IPS DF 4.7 (cell line): ENCODE measurements at regions not wholly inside any gene's neighbourhood (a gene's known extent, or its start where the extent isn't known, plus 50 kb on each side); places are given as distances from the start of the nearest gene placed in this dataset.
A peak's percentile ranks its signal among the peaks of the same experiment; 100 is the strongest.
"Not testable (repeated sequence)": the region's sequence is repeated elsewhere in the genome, so short reads cannot be mapped to it uniquely, and the experiment has no call there.

ENCODE experiments used
- DNase-seq: peaks from one replicate; pipeline ENCODE4 v3.0.0-alpha.2; 2013; ENCODE audit warnings: low spot score; ENCODE audit errors: extremely low read depth

DNA sequence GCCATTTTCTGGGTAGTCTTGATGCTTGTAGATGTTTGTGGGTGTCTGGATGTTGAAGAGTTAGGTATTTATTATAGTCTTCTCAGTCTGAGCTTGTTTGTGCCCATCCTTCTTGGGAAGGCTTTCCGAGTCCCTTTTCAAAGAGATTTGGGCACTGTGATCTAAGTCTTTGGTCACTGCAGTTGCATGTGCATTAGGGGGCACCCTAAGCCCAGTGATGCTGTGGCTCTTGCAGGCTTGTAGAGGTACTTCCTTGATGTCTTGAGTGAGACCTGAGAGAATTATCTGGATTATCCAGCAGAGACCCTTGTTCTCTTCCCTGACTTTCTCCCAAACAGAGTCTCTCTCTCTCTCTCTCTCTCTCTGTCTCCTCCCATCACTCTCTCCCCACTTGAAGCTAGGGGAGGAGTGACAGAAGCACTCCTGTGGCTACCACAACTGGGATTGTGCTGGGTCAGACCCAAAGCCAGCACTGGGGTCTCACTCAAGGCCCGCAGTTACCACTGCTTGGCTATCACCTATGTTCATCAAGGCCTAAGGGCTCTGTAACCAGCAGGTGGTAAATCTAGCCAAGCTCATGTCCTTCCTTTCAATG lies 68.5 kb downstream of the TMCO5A start:
- peak; percentile 46 for DNase-seq

- DNase-seq: no peak
Observed at GRCh38 chr15:38004218-38004861, 69.9 kb downstream of the TMCO5A start.

GRCh38 chr15:38005953-38006808 lies 71.7 kb downstream of the TMCO5A start:
- DNase-seq: no peak

DNA sequence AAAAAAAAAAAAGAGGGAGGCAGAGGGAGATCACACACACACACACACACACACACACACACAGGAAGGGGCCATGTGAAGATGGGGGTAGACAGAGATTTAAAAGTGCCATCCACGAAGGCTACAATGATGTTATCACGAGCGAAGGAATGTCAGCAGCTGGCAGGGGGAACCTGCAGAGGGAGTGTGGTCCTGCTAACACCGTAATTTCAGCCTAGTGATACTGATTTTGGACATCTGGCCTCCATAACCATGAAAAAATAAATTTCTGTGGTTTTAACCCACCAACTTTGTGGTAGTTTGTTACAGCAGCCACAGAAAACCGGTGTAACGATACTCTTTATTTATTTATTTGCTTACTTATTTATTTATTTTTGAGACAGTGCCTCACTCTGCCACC lies 76.0 kb downstream of the TMCO5A start:
- no peak for DNase-seq

DNA sequence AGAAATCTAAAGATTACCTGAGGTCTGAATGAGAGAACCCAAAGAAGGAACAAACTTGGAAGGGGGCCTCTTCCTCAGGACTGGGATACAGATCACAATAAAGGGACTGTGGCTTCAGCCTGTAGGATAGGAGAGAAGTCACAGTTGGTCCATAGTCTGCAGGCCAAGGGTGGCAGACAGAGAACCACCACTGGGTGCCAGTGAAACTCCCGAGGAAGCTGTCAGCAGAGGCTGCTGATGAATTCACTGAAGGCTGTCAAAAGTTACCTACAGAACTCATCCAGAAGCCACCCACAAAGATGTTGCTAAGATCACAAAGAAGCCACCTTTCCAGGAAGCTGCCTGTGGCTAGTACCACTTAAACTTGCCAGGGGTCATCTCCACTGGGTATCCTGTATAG lies 78.5 kb downstream of the TMCO5A start:
- no peak for DNase-seq

DNA sequence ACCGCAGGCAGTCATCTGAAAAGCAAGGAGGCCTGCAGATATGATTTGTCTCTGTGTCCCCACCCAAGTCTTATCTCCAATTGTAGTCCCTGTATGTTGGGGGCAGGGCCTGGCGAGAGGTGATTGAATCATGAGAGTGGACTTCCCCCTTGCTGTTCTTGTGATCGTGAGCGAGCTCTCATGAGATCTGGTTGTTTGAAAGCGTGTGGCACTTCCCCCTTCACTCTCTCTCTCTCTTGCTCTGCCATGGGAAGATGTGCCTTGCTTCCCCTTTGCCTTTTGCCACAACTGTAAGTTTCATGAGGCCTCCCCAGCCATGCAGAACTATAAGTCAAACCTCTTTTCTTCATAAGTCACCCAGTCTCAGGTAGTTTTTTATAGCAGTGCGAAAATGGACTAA lies 83.3 kb downstream of the TMCO5A start:
- DNase-seq: no peak

GRCh38 chr15:38019066-38019465 lies 84.6 kb downstream of the TMCO5A start:
- no peak for DNase-seq

DNA sequence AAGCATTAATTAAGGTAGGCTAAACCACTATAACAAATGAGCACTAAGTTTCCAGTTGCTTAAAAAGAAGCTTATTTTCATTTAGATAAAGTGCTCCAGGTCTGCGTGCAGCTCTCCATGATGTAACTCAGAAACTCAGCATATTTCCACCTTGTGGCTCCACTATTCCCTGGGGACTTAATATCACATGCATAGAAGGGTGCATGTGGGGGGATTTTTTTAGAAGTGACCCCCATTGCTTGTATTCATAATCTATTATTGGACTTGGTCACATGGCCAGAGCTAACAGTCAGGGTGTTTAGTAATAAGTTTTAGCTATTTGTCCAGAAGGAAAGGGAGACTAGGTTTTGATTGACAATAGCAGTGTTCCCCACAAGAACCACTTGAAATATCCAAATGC lies 86.8 kb downstream of the TMCO5A start:
- DNase-seq: no peak

- DNase-seq: no peak
Observed at GRCh38 chr15:38024293-38025091, 90.1 kb downstream of the TMCO5A start.

DNA sequence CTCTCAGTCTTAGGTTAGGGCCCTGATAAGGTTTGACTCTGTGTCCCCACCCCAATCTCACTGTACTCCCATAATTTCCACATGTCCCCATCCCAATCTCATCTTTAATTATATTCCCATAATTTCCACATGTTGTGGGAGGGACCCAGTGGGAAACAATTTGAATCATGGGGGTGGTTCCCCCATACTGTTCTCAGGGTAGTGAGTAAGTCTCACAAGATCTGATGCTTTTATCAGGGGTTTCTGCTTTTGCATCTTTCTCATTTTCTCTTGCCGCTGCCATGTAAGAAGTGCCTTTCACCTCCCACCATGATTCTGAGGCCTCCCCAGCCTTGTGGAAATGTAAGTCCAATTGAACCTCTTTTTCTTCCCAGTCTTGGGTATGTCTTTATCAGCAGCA lies 91.2 kb downstream of the TMCO5A start:
- not testable (repeated sequence) for DNase-seq

DNA sequence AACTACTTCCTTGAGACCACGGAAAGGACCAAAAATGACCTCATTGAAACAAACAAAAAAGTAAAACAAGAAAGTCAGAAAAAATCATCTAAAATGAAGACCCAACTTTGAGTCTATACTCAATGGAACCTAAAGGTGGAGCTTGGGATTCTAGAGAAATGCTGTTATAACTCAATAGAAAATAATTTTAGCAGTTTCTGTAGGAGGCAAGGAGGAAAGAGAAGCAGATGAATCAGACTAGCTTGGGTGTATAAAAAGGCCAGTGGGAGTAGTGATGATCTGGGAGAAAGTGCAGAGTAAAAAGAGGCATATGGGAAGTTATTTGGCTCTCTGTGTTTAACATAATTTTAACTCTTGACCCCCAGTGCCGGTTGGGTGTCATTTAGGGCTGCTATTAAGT lies 94.4 kb downstream of the TMCO5A start:
- DNase-seq: no peak

DNA sequence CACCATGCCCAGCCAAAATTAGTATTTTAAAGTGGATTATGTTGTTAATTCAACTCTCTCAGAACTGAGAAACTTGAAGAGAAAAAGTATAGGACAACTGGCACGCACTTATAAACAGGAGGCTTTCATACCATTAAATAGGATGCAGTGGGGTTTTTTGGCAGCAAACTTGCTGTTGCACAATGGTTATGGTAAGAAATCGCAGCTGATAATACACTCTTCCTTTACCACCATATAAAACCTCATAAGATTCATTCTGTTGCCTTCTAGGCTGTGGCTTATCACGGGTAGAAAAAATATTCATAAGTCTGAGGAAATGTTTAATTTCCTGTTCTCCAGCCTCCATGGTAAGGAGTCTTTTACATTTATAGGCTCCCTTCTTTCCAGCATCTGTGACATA lies 95.3 kb downstream of the TMCO5A start:
- no peak for DNase-seq

GRCh38 chr15:38030609-38031008 lies 96.2 kb downstream of the TMCO5A start:
- no peak for DNase-seq

GRCh38 chr15:38035701-38036100 lies 101.3 kb downstream of the TMCO5A start:
- DNase-seq: no peak

DNA sequence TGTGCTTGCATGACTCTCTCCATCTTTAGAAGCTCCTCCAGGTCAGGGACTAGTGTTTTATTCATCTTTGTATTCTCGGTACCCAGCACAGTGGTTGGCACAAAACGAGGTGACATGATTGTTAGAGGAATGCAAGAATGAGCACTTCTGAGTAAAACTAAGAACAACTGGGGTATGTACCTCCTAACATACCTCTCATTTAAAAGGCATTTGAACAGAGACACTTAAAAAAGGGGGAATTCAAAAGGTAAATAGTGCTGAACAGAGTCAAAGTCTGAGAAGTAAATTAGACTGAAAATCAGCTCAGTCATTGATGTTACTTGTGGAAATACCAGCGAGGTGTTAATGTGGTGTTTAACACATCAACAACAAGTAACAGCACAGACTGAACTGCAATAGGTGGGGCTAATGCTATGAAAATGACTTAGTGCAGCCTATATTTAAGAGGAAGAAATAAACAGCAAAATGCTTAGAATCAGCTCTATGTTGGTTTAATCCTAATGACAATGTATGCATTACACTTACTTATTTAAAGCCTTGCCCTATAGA lies 102.4 kb downstream of the TMCO5A start:
- DNase-seq: no peak

DNA sequence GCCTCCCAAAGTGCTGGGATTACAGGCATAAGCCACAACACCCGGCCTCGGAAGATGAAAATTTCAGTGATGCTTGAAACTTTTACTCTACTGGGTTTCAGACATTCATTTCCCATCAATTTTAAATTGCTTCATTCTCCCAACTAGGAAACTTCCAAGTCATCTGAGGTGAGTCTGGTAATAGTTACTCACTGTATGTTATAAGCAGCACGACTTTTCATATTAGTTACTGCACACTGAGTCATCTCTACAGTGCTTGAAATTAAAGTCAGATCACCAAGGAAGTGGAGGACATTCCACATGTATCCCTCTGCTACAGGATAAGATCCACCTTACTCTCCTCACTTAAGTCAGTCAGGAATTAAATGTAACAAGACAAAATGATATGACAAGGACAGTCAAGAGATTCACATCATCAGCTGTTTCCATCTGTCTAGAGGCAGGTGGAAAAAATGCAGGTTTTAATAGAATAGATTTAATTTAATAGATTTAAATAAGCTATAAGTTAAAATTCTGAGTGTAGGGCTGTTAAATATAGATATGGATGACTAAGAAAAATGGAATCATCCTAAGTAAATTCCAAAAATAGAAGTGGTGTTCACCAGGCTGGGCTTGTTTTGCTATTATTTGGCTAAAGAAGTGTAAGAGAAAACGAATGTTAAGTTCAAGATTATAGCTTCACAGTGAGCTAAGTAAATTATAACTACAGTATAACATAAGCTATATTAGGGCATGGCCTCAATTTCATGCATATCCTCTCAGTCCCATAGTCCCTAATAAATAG lies 104.4 kb downstream of the TMCO5A start:
- DNase-seq: no peak

DNA sequence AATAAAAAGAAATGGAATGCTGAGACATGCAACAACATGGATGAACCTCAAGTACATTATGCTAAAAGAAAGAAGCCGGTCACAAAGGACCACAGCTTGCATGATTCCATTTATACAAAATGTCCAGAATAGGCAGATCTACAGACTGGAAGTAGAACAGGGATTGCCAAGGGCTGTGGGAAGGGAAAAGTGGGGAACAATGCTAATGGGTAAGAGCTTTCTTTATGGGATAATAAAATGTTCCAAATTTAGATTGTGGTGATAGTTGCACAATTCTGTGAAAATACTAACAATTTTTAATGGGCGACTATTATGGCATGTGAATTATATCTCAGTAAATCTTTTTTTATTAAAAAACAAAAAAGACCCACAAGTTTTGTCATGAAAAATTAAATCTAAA lies 106.2 kb downstream of the TMCO5A start:
- no peak for DNase-seq

- no peak for DNase-seq
Observed at GRCh38 chr15:38041576-38041975, 107.1 kb downstream of the TMCO5A start.

DNA sequence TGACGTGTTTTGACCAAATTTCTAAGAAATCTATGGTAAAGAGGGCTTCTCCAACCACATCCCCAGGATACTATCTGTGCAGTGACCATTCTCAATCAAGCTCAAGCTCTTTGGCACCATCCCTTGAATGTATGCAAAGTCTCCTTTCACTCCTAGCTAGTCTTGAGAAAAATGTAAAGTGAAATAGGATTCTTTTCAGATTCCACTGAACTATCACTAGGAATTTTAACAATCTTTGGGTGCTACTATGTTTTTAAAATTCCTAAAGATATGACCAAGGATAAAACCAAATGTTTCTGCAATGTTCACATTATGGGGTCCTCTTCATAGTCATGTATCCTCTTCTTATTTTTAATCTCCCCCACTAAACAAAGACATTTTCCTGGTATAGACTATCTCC lies 107.8 kb downstream of the TMCO5A start:
- DNase-seq: no peak

- no peak for DNase-seq
Observed at GRCh38 chr15:38042707-38043445, 108.4 kb downstream of the TMCO5A start.
